Uterus (tissue), 2 donors: ENCODE measurements at regions not wholly inside any gene's neighbourhood (a gene's known extent, or its start where the extent isn't known, plus 50 kb on each side); places are given as distances from the start of the nearest gene placed in this dataset.

ENCODE experiments used
- POLR2A ChIP-seq, 2 donors: fragments of 450-650 bp; IDR thresholded peaks; one replicate each; pipeline ENCODE4 v1.6.1; 2016; ENCODE audit warnings: antibody characterized with exemption in 2 of 2, mild to moderate bottlenecking in 1 of 2, moderate library complexity in 1 of 2
- TF ChIP-seq, protein P1 (sequence below), 4 experiments: fragments of 200-600 bp in 2 of 4; fragments of 450-650 bp in 2 of 4; sonication (generic) in 2 of 4; IDR thresholded peaks; one replicate each; pipeline ENCODE4 v1.5.1; 2016 to 2019; ENCODE audit warnings: antibody characterized with exemption in 4 of 4, mild to moderate bottlenecking in 2 of 4, moderate library complexity in 1 of 4

GRCh38 chr2:67463810-67464209 is 66.7 kb downstream of the ETAA1 start:
- TF ChIP-seq, protein P1, sequence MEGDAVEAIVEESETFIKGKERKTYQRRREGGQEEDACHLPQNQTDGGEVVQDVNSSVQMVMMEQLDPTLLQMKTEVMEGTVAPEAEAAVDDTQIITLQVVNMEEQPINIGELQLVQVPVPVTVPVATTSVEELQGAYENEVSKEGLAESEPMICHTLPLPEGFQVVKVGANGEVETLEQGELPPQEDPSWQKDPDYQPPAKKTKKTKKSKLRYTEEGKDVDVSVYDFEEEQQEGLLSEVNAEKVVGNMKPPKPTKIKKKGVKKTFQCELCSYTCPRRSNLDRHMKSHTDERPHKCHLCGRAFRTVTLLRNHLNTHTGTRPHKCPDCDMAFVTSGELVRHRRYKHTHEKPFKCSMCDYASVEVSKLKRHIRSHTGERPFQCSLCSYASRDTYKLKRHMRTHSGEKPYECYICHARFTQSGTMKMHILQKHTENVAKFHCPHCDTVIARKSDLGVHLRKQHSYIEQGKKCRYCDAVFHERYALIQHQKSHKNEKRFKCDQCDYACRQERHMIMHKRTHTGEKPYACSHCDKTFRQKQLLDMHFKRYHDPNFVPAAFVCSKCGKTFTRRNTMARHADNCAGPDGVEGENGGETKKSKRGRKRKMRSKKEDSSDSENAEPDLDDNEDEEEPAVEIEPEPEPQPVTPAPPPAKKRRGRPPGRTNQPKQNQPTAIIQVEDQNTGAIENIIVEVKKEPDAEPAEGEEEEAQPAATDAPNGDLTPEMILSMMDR (IDR thresholded peaks at IDR 0.05) = no peak
- no peak for TF ChIP-seq POLR2A (IDR thresholded peaks at IDR 0.05)
